ENCODE measurements at regions not wholly inside any gene's neighbourhood (a gene's known extent, or its start where the extent isn't known, plus 50 kb on each side); places are given as distances from the start of the nearest gene placed in this dataset.

- TF ChIP-seq CTCF (IDR thresholded peaks at IDR 0.05; ENCODE audit: extremely low read depth in 1 of 2, insufficient read depth in 1 of 2, low read depth in 1 of 2, low read length in 2 of 2) (no peak), POLR2A (IDR thresholded peaks at IDR 0.05; ENCODE audit: low read depth, low read length) (no peak), GATA2 (IDR thresholded peaks at IDR 0.05; ENCODE audit: insufficient read depth, insufficient read length, low read depth, low read length) (no peak), MAX (IDR thresholded peaks at IDR 0.05; ENCODE audit: insufficient read depth, insufficient read length) (no peak), EZH2 (IDR thresholded peaks at IDR 0.05; ENCODE audit: borderline replicate concordance, low read depth, low read length, severe bottlenecking) (no peak), POLR2AphosphoS5 (IDR thresholded peaks at IDR 0.05; ENCODE audit: insufficient read depth, low read depth, low read length) (no peak), FOS (IDR thresholded peaks at IDR 0.05; ENCODE audit: borderline replicate concordance, insufficient read depth, low read length) (no peak)
Measured at GRCh38 chr1:163604321-163604720, 282.6 kb downstream of the NUF2 start.
